Activated CD8-positive, alpha-beta T cell treated with anti-CD3 and anti-CD28 coated beads for 36 hours (primary cell): ENCODE measurements at regions not wholly inside any gene's neighbourhood (a gene's known extent, or its start where the extent isn't known, plus 50 kb on each side); places are given as distances from the start of the nearest gene placed in this dataset.
"Not testable (repeated sequence)": the region's sequence is repeated elsewhere in the genome, so short reads cannot be mapped to it uniquely, and the experiment has no call there.

ENCODE experiments used
- ATAC-seq: fragments of 200-7000 bp; cut with Tn5 transposase; one replicate; pipeline ENCODE4 v1.10.0; 2021; ENCODE audit warnings: mild to moderate bottlenecking, moderate library complexity
- CTCF ChIA-PET: fragments of 350-600 bp; sonication (Branson Sonifier 250); formaldehyde crosslinking; loops from one replicate; lab custom pipeline; 2021; ENCODE audit warnings: antibody characterized with exemption; lab: Charles Lee
- POLR2A ChIA-PET: fragments of 350-600 bp; sonication (Branson Sonifier 250); formaldehyde crosslinking; loops from one replicate; lab custom pipeline; 2021; ENCODE audit warnings: antibody characterized with exemption; lab: Charles Lee
- DNase-seq: peaks from one replicate; pipeline ENCODE4 v3.0.0-alpha.2; 2020
- H3K27ac Mint-ChIP-seq: one replicate; pipeline ENCODE4 v1.8.0; 2021; ENCODE audit warnings: mild to moderate bottlenecking, mixed read lengths
- H3K27me3 Mint-ChIP-seq: one replicate; pipeline ENCODE4 v1.8.0; 2021; ENCODE audit warnings: mixed read lengths
- H3K36me3 Mint-ChIP-seq: one replicate; pipeline ENCODE4 v1.8.0; 2021; ENCODE audit warnings: low read depth, mixed read lengths
- H3K4me1 Mint-ChIP-seq: one replicate; pipeline ENCODE4 v1.8.0; 2021; ENCODE audit warnings: low read depth, mixed read lengths
- H3K4me3 Mint-ChIP-seq: one replicate; pipeline ENCODE4 v1.8.0; 2021; ENCODE audit warnings: mild to moderate bottlenecking, moderate library complexity, mixed read lengths
- H3K9me3 Mint-ChIP-seq: one replicate; pipeline ENCODE4 v1.8.0; 2021; ENCODE audit warnings: mixed read lengths
- intact Hi-C: fragments of 100-400 bp; cut with micrococcal nuclease; formaldehyde crosslinking; loops from one replicate; pipeline ENCODE4 v1.10.0; 2022
- TF ChIP-seq, protein P1 (sequence below): fragments of 200-600 bp; IDR thresholded peaks from one replicate; pipeline ENCODE4 v1.8.0; 2022; ENCODE audit warnings: antibody characterized with exemption, mild to moderate bottlenecking

DNA sequence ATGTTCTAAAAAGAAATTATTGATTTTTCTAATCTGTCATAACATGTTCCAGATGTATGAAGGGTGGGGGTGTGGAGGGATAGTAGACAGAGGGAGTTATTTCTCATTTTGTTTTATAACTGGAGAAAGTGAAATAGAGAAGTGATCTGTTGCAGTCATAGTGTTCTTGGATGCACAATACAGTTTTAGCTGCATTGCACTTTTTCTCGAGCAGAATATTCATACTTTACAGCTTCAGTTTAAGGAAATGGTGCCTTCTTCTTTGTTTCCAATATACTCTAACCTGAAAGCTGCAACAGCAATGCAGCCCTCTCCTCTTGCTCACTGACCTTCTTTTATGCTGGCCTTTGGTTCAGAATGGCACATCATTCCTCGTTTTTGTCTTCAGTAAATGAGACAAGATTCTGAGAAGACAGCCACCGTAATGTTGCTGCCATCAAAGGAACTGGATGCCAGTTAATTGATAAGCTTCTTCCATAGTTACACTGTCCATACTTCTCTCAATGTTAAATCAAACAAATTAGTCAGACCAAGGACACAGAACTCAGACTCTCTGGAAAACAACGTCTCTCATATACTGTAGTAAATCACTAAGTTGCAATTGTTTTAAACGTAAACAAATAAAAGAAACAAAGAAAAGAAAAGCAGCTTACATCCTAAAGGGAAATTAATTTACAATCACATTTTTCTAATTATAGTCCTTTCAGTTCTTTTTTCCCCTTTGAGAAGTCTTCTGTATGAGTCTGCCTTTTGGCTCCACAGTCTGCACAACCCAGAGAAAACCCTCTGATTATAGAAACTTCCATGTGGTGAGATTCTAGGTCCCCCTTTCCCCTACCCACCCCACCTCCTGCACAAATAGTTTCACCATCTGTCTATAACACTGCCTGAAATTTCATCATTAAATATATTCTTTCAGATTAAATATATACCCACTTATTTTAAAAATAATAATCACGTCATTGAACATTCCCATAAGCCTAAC lies 97.4 kb upstream of the UGP2 start:
- TF ChIP-seq, protein P1, sequence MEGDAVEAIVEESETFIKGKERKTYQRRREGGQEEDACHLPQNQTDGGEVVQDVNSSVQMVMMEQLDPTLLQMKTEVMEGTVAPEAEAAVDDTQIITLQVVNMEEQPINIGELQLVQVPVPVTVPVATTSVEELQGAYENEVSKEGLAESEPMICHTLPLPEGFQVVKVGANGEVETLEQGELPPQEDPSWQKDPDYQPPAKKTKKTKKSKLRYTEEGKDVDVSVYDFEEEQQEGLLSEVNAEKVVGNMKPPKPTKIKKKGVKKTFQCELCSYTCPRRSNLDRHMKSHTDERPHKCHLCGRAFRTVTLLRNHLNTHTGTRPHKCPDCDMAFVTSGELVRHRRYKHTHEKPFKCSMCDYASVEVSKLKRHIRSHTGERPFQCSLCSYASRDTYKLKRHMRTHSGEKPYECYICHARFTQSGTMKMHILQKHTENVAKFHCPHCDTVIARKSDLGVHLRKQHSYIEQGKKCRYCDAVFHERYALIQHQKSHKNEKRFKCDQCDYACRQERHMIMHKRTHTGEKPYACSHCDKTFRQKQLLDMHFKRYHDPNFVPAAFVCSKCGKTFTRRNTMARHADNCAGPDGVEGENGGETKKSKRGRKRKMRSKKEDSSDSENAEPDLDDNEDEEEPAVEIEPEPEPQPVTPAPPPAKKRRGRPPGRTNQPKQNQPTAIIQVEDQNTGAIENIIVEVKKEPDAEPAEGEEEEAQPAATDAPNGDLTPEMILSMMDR, result no peak
- intact Hi-C loops, result no loop called here
- H3K27me3 Mint-ChIP-seq, result peaks cover 5% of the 10 kb centered on the region
- ATAC-seq (no peak), DNase-seq (no peak)
- no peaks in the 10 kb centered on the region for H3K36me3 Mint-ChIP-seq
- ChIA-PET POLR2A (no interaction called here), CTCF (no interaction called here)
- no peak overlapping the region for H3K4me3 Mint-ChIP-seq
- H3K9me3 Mint-ChIP-seq, result peaks cover 6% of the 10 kb centered on the region
- no peaks in the 10 kb centered on the region for H3K4me1 Mint-ChIP-seq
- no peak overlapping the region for H3K27ac Mint-ChIP-seq

DNA sequence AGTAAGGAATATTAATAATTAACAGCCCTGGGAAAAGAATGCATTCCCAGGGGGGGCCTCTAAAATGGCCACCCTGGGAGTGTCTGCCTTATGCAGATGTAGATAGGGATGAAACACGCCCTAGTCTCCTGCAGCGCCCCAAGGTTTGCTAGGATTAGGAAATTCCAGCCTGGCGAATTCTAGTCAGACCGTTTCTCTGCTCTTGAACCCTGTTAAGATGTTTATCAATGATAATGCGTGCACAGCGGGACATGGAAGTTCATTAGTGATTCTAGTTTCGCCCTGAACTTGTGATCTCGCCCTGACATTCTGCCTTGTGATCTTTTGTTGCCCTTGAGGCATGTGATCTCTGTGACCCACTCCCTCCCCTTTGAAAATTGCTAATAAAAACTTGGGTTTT lies 95.1 kb upstream of the UGP2 start:
- H3K4me1 Mint-ChIP-seq, intact Hi-C loops, H3K9me3 Mint-ChIP-seq, ATAC-seq, H3K36me3 Mint-ChIP-seq, POLR2A ChIA-PET, H3K4me3 Mint-ChIP-seq, H3K27me3 Mint-ChIP-seq, CTCF ChIA-PET, H3K27ac Mint-ChIP-seq, DNase-seq: not testable (repeated sequence)

DNA sequence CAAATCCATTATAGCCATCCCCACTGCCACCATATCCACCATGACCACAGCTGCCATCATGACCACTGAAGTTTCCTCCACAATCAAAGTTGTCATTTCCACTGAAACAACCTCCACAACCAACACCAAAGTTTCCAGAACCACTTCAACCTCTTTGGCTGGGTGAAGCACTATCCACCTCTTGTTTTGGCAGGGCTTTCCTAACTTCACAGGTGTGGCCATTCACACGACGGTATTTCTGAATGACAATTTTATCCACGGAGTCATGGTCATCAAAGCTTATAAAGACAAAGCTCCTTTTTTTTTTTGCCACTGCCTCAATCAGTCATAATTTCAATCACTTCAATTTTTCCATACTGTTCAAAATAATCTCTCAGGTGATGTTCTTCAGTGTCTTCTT lies 89.8 kb upstream of the UGP2 start:
- ChIA-PET POLR2A (no interaction called here), CTCF (no interaction called here)
- no peaks in the 10 kb centered on the region for H3K4me1 Mint-ChIP-seq
- H3K27me3 Mint-ChIP-seq, result peaks cover 5% of the 10 kb centered on the region
- peaks cover 2% of the 10 kb centered on the region for H3K9me3 Mint-ChIP-seq
- DNase-seq (no peak), ATAC-seq (no peak)
- H3K4me3 Mint-ChIP-seq, result no peak overlapping the region
- H3K36me3 Mint-ChIP-seq, result no peaks in the 10 kb centered on the region
- TF ChIP-seq, protein P1, result no peak
- no peak overlapping the region for H3K27ac Mint-ChIP-seq
- intact Hi-C loops, result no loop called here

DNA sequence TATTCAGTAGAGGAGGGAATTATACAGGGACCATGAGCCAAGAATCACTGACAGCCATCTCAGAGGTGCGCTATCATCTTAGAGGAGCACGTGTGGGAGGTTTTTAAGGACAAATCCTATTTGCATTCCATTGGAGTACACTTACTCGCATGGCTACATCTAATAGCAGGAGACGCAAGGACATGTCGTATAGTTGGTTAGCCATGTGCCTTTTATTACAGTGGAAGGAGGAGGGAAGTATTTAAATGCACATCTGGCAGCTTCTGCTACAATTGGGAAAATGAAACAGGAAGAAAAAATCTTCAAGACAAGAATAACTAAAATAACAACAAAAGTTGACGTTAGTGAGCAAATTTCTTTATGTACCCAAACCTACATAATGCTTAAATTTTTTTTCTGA lies 86.5 kb upstream of the UGP2 start:
- DNase-seq (no peak), ATAC-seq (no peak)
- Mint-ChIP-seq H3K27me3 (peaks cover 1% of the 10 kb centered on the region), H3K4me3 (no peak overlapping the region), H3K36me3 (no peaks in the 10 kb centered on the region), H3K27ac (no peak overlapping the region), H3K9me3 (no peaks in the 10 kb centered on the region), H3K4me1 (no peaks in the 10 kb centered on the region)
- CTCF ChIA-PET, result no interaction called here
- POLR2A ChIA-PET, result no interaction called here
- intact Hi-C loops, result no loop called here
- TF ChIP-seq, protein P1, result no peak

DNA sequence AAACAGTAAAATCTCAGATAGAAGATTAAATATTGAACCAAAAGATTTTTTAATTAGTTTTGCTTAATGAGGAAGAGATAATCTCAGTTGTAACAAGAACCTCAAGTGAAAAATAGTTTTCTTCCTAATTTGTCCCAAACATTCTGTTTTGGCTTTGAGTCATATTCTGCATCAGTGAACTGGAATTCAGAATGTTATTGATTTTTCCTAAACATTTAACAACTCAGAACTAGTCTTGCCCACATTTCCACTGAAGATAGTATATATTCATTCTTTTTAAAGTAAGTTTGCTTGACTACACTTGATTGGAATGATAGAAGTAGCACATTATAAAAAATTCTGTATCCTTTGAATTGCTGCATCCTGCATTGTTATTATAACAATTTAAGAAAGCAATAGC lies 85.7 kb upstream of the UGP2 start:
- Mint-ChIP-seq H3K27ac (no peak overlapping the region), H3K4me1 (no peaks in the 10 kb centered on the region), H3K4me3 (no peak overlapping the region), H3K27me3 (no peaks in the 10 kb centered on the region), H3K9me3 (no peaks in the 10 kb centered on the region), H3K36me3 (no peaks in the 10 kb centered on the region)
- TF ChIP-seq, protein P1, result no peak
- ChIA-PET CTCF (no interaction called here), POLR2A (no interaction called here)
- DNase-seq (no peak), ATAC-seq (no peak)
- intact Hi-C loops, result no loop called here
